HG02571 (cell line): ENCODE measurements at regions not wholly inside any gene's neighbourhood (a gene's known extent, or its start where the extent isn't known, plus 50 kb on each side); places are given as distances from the start of the nearest gene placed in this dataset.
"Not testable (repeated sequence)": the region's sequence is repeated elsewhere in the genome, so short reads cannot be mapped to it uniquely, and the experiment has no call there.

ENCODE experiments used
- ATAC-seq: cut with Tn5 transposase; IDR thresholded peaks from one replicate; pipeline ENCODE4 v1.9.1; 2021; ENCODE audit warnings: mild to moderate bottlenecking, moderate library complexity; ENCODE audit not compliant: unreplicated experiment

DNA sequence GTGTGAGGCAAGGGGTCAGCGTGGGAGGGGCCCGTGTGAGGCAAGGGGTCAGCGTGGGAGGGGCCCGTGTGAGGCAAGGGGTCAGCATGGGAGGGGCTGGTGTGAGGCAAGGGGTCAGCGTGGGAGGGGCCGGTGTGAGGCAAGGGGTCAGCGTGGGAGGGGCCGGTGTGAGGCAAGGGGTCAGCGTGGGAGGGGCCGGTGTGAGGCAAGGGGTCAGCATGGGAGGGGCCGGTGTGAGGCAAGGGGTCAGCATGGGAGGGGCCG is 119.2 kb downstream of the SEPTIN14 start:
- not testable (repeated sequence) for ATAC-seq

DNA sequence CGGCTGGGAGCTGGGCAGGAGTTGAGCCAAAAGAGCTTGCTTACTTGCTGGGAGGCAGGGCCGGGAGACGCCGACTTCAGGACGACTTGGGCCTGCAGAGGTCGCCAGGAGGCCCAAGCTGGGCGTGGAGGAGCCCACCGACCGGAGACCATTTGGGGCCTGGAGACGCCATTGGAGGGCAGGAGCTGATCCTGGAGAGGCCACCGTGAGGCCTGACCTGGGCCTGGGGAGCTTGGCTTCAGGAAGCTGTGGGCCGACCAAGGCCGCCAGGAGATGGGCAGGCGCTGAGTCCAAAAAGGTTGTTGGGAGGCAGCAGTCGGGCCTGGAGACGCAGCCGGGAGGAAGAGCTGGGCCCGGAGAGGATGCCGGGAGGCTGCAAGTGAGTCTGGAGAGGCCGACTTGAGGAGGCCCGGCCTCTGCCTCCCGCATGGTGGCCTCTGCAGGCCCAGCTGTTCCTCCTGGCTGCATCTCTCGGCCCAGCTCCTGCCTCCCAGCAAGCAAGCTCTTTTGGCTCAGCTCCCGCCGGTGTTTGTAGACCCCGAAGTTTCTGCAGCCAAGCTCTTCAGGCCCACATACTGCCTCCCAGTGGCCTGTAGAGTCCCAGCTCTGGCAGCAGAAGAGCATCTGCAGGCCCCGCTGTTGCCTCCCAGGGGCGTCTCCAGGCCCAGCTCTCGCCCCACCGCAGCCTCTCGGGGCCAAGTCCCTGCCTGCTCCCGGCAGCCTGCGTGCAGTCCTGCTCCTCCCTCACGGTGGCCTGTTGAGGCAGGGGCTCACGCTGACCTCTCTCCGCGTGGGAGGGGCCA is 119.7 kb downstream of the SEPTIN14 start:
- ATAC-seq = not testable (repeated sequence)

- not testable (repeated sequence) for ATAC-seq
Observed at GRCh38 chr7:55741721-55742631, 120.6 kb downstream of the SEPTIN14 start.

DNA sequence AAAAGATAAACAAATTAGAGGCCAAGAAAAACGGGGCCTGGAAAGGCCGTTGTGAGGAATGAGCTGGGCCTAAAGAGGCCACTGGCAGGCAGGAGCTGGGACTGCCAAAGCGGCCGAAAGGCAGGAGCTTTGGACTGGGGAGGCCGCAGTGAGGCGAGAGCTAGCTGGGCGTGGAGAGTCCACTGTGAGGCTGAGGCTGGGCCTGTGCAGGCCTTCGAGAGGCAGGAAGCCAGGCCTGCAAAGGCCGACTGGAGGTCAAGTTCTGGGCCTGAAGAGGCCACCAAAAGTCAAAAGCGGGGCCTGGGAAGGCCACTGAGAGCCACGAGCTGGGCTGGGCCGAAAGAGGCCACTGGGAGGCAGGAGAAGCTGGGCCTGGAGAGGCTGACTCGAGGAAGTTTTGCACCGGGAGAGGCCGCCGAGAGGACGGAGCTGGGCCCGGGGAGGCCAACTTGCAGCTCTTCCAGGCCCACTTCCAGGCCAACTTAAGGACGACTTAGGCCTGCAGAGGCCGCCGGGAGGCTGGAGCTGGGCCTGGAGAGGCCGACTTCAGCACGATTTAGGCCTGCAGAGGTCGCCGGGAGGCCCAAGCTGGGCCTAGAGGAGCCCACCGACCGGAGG is 121.8 kb downstream of the SEPTIN14 start:
- not testable (repeated sequence) for ATAC-seq

GRCh38 chr7:55740053-55740452 is 122.5 kb downstream of the SEPTIN14 start:
- not testable (repeated sequence) for ATAC-seq

DNA sequence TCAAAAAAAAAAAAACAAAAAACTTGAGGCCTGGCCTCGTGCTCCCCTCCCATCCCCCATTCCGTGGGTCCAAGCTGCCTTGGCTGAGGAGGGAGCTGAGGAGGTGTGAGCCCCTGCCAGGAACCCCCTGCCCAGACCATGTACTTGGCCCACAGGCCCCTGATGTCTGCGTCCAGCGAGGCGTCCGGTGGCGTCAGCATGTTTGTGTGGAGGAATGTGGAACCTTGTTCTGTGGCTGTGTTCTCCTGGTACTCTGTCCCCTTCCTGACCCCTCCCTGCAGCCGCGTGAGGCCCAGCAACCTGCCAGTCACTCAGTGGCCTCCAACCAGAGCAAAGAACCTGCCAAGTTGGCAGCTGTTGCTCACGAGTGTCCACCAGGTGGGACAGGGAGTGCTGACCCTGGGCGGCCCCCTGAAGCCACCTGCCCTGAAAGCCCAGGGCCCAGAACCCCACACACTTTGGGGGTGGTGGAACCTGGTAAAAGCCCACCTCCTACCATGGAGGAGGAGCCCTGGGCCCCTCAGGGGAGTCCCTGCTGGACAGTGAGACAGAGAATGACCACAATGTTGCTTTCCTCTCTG is 125.8 kb downstream of the SEPTIN14 start:
- ATAC-seq = not testable (repeated sequence)

- ATAC-seq = no peak
Observed at GRCh38 chr7:55733241-55734140, 129.1 kb downstream of the SEPTIN14 start.

GRCh38 chr7:55731931-55732330 is 130.6 kb downstream of the SEPTIN14 start:
- no peak for ATAC-seq

- no peak for ATAC-seq
Observed at GRCh38 chr7:55730197-55730596, 132.4 kb downstream of the SEPTIN14 start.

GRCh38 chr7:55723621-55723941 is 139.0 kb downstream of the SEPTIN14 start:
- ATAC-seq = no peak

- peak; percentile 99 for ATAC-seq
Observed at GRCh38 chr7:55722874-55723620, 139.5 kb downstream of the SEPTIN14 start.

DNA sequence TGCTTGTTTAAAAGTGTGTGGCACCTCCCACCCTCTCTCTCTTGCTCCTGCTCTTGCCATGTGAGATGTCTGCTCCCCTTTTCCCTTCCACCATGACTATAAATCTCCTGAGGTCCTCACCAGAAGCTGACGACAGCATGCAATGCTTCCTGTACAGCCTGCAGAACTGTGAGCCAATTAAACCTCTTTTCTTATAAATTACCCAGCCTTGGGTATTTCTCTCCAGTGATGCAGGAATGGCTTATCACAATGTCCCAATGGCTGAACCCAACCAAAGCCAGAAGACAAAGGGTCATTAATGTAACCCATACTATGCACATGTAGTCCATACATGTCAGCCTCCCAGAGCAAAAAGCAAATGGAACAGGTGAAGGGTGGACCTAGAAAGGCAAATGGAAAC is 141.5 kb downstream of the SEPTIN14 start:
- ATAC-seq = not testable (repeated sequence)

- ATAC-seq = not testable (repeated sequence)
Observed at GRCh38 chr7:55715247-55715867, 143.1 kb upstream of the VOPP1 start.

DNA sequence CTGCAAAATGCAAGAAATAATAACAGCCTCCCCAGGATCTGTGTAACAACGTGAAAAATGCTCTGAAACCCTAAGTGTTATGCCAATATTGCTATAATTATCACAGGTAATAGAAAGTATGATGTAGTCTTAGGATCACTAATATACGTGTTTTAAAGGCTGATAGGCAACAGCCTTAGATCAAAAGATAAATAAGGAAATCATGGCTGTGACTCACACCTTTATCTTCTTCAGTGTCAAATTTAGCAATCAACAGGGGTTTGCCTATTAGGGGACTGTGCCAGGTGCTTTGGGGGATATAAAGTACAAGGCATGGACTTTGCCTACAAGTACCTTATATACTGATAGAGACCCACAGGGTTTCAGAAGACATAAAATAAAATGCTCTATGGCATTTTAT is 142.1 kb upstream of the VOPP1 start:
- ATAC-seq = not testable (repeated sequence)

DNA sequence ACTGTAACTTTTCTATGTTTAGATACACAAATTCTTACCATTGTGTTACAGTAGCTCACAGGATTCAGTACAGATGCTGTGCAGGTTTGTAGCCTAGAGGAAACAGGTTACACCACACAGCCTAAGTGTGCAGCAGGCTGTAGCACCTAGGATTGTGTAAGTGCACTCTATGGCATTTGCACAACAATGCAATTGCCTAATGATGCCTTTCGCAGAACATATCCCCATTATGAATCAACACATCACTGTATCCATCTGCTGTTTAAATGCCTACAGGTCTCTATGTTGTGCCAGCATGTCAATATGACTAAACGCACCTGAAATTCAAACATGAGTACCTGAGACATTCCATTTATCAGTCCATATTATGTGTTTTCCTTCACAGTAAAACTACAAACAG is 138.0 kb upstream of the VOPP1 start:
- not testable (repeated sequence) for ATAC-seq

GRCh38 chr7:55708028-55708427 is 135.7 kb upstream of the VOPP1 start:
- ATAC-seq = not testable (repeated sequence)

- ATAC-seq = not testable (repeated sequence)
Observed at GRCh38 chr7:55707410-55707809, 135.1 kb upstream of the VOPP1 start.

DNA sequence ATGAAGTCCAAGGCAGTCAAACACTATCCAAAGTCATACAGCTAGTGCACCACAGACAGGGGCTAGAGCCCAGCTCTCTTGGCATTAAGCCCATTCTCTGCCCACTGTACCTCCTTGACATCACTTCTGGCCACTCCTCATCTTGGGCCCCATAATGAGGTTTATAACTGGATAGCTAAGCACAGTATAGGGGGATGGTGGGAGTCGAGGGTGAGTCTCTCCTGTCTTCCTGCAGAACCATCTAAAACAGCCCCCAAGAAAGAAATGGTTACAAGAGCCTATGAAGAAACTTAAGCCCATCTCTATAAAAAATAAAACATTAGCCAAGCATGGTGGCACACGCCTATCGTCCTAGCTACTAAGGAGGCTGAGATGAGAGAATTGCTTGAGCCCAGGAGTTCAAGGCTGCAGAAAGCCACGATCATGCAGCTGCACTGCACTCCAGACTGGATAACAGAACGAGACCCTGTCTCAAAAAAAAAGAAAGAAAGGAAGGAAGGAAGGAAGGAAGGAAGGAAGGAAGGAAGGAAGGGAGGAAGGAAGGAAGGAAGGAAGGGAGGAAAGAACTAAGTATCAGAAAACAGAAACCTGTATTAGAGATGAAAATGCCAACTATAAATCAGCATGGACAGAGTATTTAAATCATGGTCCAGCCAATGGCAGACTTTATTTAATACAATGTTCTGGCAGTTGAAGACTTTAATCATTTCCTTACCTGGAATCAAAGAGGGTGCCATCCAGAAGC is 134.3 kb upstream of the VOPP1 start:
- not testable (repeated sequence) for ATAC-seq
